Globus pallidus (tissue), 1 donor: ENCODE measurements at regions not wholly inside any gene's neighbourhood (a gene's known extent, or its start where the extent isn't known, plus 50 kb on each side); places are given as distances from the start of the nearest gene placed in this dataset.

Experiments used
- DNase-seq: peaks from one replicate; pipeline ENCODE4 v3.0.0-alpha.2; 2015; ENCODE audit warnings: low spot score

GRCh38 chr22:48808038-48808960, 1019.4 kb downstream of the BRD1 start:
- no peak for DNase-seq

- DNase-seq, result peak; percentile 67
These were observed 1020.5 kb downstream of the BRD1 start for GRCh38 chr22:48807155-48807554.

- no peak for DNase-seq
These were observed 1021.4 kb downstream of the BRD1 start for GRCh38 chr22:48806227-48806781.

GRCh38 chr22:48805516-48805915, 1022.2 kb downstream of the BRD1 start:
- DNase-seq, result no peak

- DNase-seq, result no peak
These were observed 1022.8 kb downstream of the BRD1 start for GRCh38 chr22:48804811-48805301.

- DNase-seq, result no peak
These were observed 1023.5 kb downstream of the BRD1 start for GRCh38 chr22:48803948-48804810.

GRCh38 chr22:48803171-48803947, 1024.3 kb downstream of the BRD1 start:
- no peak for DNase-seq

GRCh38 chr22:48802576-48802975, 1025.1 kb downstream of the BRD1 start:
- DNase-seq, result no peak

- no peak for DNase-seq
These were observed 1026.6 kb downstream of the BRD1 start for GRCh38 chr22:48800886-48801607.

- DNase-seq, result no peak
These were observed 1027.4 kb downstream of the BRD1 start for GRCh38 chr22:48800036-48800885.

GRCh38 chr22:48799227-48799970, 1028.3 kb downstream of the BRD1 start:
- no peak for DNase-seq

- DNase-seq, result no peak
These were observed 1029.1 kb downstream of the BRD1 start for GRCh38 chr22:48798281-48799226.

GRCh38 chr22:48797731-48798130, 1029.9 kb downstream of the BRD1 start:
- DNase-seq, result no peak

GRCh38 chr22:48796310-48797015, 1031.2 kb downstream of the BRD1 start:
- DNase-seq, result no peak

- no peak for DNase-seq
These were observed 1032.0 kb downstream of the BRD1 start for GRCh38 chr22:48795664-48796063.

GRCh38 chr22:48794906-48795305, 1032.8 kb downstream of the BRD1 start:
- DNase-seq, result no peak

- no peak for DNase-seq
These were observed 1033.7 kb downstream of the BRD1 start for GRCh38 chr22:48793949-48794348.

GRCh38 chr22:48786679-48786996, 1041.0 kb downstream of the BRD1 start:
- no peak for DNase-seq
